Uterus (tissue), 3 donors: ENCODE measurements at regions not wholly inside any gene's neighbourhood (a gene's known extent, or its start where the extent isn't known, plus 50 kb on each side); places are given as distances from the start of the nearest gene placed in this dataset.
"Not testable (repeated sequence)": the region's sequence is repeated elsewhere in the genome, so short reads cannot be mapped to it uniquely, and the experiment has no call there.

ENCODE experiments used
- DNase-seq, 2 donors: peaks; one replicate each; pipeline ENCODE4 v3.0.0-alpha.2; 2019 to 2020
- H3K27ac ChIP-seq, 2 donors: fragments of 200-600 bp; sonication (generic); 1 replicate in 1 of 2; 2 replicates in 1 of 2; pipeline ENCODE4 v1.5.1; 2016 to 2018
- H3K27me3 ChIP-seq, 2 donors: fragments of 200-600 bp; sonication (generic); one replicate each; pipeline ENCODE4 v1.5.1; 2018 to 2019; ENCODE audit warnings: control low read depth in 1 of 2
- H3K36me3 ChIP-seq, 2 donors: fragments of 200-600 bp; sonication (generic); one replicate each; pipeline ENCODE4 v1.5.1; 2019; ENCODE audit warnings: control low read depth in 1 of 2
- H3K4me1 ChIP-seq, 2 donors: fragments of 200-600 bp; sonication (generic); one replicate each; pipeline ENCODE4 v1.5.1; 2018 to 2019; ENCODE audit warnings: control low read depth in 1 of 2
- H3K4me3 ChIP-seq, 2 donors: fragments of 200-600 bp; sonication (generic); 1 replicate in 1 of 2; 2 replicates in 1 of 2; pipeline ENCODE4 v1.5.1; 2018 to 2019; ENCODE audit warnings: mild to moderate bottlenecking in 1 of 2
- H3K9me3 ChIP-seq, 2 donors: fragments of 200-600 bp; sonication (generic); one replicate each; pipeline ENCODE4 v1.5.1; 2019; ENCODE audit warnings: control low read depth in 1 of 2
- POLR2A ChIP-seq, 2 donors: fragments of 450-650 bp; IDR thresholded peaks; one replicate each; pipeline ENCODE4 v1.6.1; 2016; ENCODE audit warnings: antibody characterized with exemption in 2 of 2, mild to moderate bottlenecking in 1 of 2, moderate library complexity in 1 of 2
- intact Hi-C: fragments of 100-400 bp; cut with DNase I; formaldehyde crosslinking; loops from one replicate; pipeline ENCODE4 v1.15.1; 2023; ENCODE audit warnings: low total_unique reads
- TF ChIP-seq, protein P1 (sequence below), 4 experiments: fragments of 200-600 bp in 2 of 4; fragments of 450-650 bp in 2 of 4; sonication (generic) in 2 of 4; IDR thresholded peaks; one replicate each; pipeline ENCODE4 v1.5.1; 2016 to 2019; ENCODE audit warnings: antibody characterized with exemption in 4 of 4, mild to moderate bottlenecking in 2 of 4, moderate library complexity in 1 of 4
- donor health status: DM: yes; HTN: yes; CAD: no.

DNA sequence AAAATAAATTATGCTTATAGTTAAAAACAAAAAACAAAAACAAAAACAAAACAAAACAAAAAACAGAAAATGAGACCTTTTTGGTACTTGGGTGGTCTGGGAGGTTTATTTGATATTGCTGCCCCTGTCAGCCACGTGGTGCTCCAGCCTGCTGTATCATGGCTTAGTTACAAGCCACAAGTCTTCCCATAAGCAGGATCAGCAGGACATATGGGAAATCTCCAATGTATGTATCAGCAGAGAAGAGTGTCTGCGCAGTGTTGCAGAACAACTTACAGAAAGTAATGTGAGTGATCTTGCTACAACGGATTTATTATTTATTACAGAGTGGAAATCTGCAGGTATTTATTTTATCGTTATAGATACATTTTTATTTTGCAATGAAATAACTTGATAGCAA is 423.0 kb upstream of the TMPRSS15 start:
- no peak for DNase-seq
- Histone ChIP-seq H3K4me1 (no peaks in the 10 kb centered on the region), H3K27ac (no peak overlapping the region), H3K4me3 (no peak overlapping the region), H3K36me3 (no peaks in the 10 kb centered on the region), H3K9me3 (no peaks in the 10 kb centered on the region), H3K27me3 (no peaks in the 10 kb centered on the region)
- TF ChIP-seq, protein P1, sequence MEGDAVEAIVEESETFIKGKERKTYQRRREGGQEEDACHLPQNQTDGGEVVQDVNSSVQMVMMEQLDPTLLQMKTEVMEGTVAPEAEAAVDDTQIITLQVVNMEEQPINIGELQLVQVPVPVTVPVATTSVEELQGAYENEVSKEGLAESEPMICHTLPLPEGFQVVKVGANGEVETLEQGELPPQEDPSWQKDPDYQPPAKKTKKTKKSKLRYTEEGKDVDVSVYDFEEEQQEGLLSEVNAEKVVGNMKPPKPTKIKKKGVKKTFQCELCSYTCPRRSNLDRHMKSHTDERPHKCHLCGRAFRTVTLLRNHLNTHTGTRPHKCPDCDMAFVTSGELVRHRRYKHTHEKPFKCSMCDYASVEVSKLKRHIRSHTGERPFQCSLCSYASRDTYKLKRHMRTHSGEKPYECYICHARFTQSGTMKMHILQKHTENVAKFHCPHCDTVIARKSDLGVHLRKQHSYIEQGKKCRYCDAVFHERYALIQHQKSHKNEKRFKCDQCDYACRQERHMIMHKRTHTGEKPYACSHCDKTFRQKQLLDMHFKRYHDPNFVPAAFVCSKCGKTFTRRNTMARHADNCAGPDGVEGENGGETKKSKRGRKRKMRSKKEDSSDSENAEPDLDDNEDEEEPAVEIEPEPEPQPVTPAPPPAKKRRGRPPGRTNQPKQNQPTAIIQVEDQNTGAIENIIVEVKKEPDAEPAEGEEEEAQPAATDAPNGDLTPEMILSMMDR (IDR thresholded peaks at IDR 0.05), result no peak
- TF ChIP-seq POLR2A (IDR thresholded peaks at IDR 0.05), result no peak
- intact Hi-C loops, result no loop called here

DNA sequence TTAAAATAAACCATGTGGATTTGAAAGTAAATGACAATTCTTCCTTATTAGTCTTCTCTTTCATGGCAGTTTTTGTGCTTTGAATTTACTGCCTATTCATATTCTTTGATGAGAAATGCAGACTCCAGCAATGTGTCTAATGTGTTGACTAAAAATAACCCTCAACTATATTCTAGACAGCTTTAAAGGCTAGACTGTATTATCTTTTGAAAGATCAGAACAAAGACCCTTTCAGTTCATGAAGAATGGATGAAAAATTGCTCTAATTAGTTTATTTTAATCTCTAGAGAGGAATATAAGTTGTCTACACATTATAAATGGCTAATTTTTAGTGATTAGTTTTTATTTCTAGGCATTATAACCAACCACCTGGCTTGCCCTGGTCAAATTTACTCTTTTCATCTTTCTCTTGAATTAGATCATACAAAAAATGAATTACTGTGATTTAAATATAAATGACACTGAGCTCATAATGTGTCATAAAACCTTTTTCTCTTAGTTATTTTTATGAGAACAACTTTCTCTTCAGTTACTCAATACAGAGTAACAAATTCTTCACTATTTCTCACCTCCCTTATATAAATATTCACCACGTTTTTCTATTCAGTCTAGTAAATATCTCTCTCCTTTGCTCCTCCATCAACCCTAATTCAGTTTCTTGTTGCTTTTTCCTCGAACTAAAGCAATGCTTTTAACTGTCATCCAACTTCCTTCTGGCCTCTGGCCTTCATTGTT is 428.5 kb upstream of the TMPRSS15 start:
- no peak overlapping the region for H3K4me3 ChIP-seq
- no peaks in the 10 kb centered on the region for H3K36me3 ChIP-seq
- no peak for DNase-seq
- H3K4me1 ChIP-seq, result no peaks in the 10 kb centered on the region
- TF ChIP-seq, protein P1 (IDR thresholded peaks at IDR 0.05), result no peak
- no peak for TF ChIP-seq POLR2A (IDR thresholded peaks at IDR 0.05)
- intact Hi-C loops, result no loop called here
- no peaks in the 10 kb centered on the region for H3K27me3 ChIP-seq
- H3K9me3 ChIP-seq, result no peaks in the 10 kb centered on the region
- H3K27ac ChIP-seq, result no peak overlapping the region

DNA sequence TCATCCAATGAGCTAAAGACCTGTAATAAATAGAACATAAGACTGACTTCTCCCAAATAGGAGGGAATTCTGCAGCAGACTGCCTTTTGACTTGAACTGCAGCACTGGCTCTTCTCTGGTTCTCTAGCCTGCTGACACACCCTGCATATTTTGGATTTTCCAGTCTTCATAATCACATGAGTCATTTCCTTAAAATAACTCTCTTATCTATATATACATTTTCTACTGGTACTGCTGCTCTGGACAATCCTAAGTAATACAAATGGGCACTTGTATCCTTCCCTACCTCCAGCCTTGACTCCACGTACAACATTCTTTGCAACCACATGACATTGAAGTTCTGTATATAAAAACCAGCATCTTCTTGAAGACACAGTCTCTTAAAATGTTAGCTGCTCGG is 429.4 kb upstream of the TMPRSS15 start:
- Histone ChIP-seq H3K9me3 (no peaks in the 10 kb centered on the region), H3K36me3 (no peaks in the 10 kb centered on the region), H3K4me3 (no peak overlapping the region), H3K27me3 (no peaks in the 10 kb centered on the region), H3K27ac (no peak overlapping the region), H3K4me1 (no peaks in the 10 kb centered on the region)
- no peak for TF ChIP-seq POLR2A (IDR thresholded peaks at IDR 0.05)
- TF ChIP-seq, protein P1 (IDR thresholded peaks at IDR 0.05), result no peak
- intact Hi-C loops, result no loop called here
- DNase-seq, result no peak

DNA sequence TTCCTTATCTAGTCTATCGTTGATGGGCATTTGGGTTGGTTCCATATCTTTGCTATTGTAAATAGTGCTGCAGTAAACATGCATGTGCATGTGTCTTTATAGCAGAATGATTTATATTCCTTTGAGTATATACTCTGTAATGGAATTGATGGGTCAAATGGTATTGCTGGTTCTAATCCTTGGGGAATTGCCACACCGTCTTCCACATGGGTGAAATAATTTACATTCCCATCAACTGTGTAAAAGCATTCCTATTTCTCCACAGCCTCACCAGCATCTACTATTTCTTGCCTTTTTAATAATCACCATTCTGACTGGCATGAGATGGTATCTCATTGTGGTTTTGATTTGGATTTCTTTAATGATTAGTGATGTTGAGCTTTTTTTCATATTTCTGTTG is 430.5 kb upstream of the TMPRSS15 start:
- intact Hi-C loops, H3K4me1 ChIP-seq, H3K27me3 ChIP-seq, DNase-seq, H3K27ac ChIP-seq, H3K9me3 ChIP-seq, H3K36me3 ChIP-seq, H3K4me3 ChIP-seq: not testable (repeated sequence)

DNA sequence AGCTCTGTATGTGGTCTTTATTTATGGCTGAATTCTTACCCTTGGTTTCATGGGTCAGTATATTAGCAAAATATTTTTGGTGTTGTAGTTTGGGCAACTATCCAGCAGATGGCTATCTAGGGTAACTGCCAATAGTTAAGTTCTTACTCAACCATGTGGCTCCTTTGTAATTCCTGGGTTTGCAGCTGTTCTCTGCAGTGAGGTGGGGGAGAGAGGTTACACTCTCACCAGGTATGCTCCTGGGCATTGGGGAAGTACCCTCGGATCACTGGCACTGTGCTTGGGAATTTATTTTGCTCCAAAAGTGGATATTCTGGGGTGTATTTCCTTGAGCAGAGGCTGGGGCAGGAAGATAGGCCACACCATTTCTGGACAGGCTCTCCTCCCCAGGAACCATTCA is 436.7 kb upstream of the TMPRSS15 start:
- Histone ChIP-seq H3K9me3 (no peaks in the 10 kb centered on the region), H3K27me3 (no peaks in the 10 kb centered on the region), H3K4me3 (no peak overlapping the region), H3K4me1 (no peaks in the 10 kb centered on the region), H3K36me3 (no peaks in the 10 kb centered on the region), H3K27ac (no peak overlapping the region)
- no peak for DNase-seq
- intact Hi-C loops, result no loop called here
- TF ChIP-seq POLR2A (IDR thresholded peaks at IDR 0.05), result no peak
- TF ChIP-seq, protein P1 (IDR thresholded peaks at IDR 0.05), result no peak

DNA sequence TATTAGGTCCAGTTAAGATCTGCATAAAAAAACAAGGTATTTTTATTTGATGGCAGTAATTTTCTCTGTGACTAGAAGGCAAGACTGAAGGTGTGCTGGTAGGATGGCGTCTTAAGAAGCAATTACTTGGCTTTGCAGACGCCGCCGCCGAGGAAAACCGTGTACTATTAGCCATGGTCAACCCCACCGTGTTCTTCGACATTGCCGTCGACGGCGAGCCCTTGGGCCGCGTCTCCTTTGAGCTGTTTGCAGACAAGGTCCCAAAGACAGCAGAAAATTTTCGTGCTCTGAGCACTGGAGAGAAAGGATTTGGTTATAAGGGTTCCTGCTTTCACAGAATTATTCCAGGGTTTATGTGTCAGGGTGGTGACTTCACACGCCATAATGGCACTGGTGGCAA is 454.0 kb upstream of the TMPRSS15 start:
- H3K4me3 ChIP-seq, H3K9me3 ChIP-seq, H3K27ac ChIP-seq, DNase-seq, H3K36me3 ChIP-seq, H3K4me1 ChIP-seq, H3K27me3 ChIP-seq, intact Hi-C loops: not testable (repeated sequence)
